GM12878 (cell line): ENCODE measurements at regions not wholly inside any gene's neighbourhood (a gene's known extent, or its start where the extent isn't known, plus 50 kb on each side); places are given as distances from the start of the nearest gene placed in this dataset.

ENCODE experiments used
- ATAC-seq: fragments of 200-7000 bp; cut with Tn5 transposase; 3 replicates; pipeline ENCODE4 v1.9.1; 2020; ENCODE audit warnings: mild to moderate bottlenecking, moderate library complexity
- BruUV-seq: library from RNA; stranded (reverse); fragments of 400-500 nt; replicated peaks from 2 replicates; lab custom pipeline; 2021; lab: Mats Ljungman, UMichigan
- CTCF ChIA-PET: fragments of 300-600 bp; sonication (Branson Sonifier 250); formaldehyde crosslinking; extraction: SDS; loops from one replicate; lab custom pipeline; 2021; ENCODE audit warnings: inconsistent platforms; lab: Yijun Ruan, JAX
- POLR2A ChIA-PET: fragments of 350-600 bp; formaldehyde crosslinking; extraction: SDS; loops from one replicate; lab custom pipeline; 2021; ENCODE audit warnings: inconsistent platforms; lab: Charles Lee
- RAD21 ChIA-PET: fragments of 300-600 bp; sonication (Branson Sonifier 250); formaldehyde crosslinking; loops from one replicate; lab custom pipeline; 2023; ENCODE audit warnings: antibody characterized with exemption; ENCODE audit not compliant: unreplicated experiment; lab: Charles Lee
- SMC1A ChIA-PET: fragments of 300-600 bp; sonication (Branson Sonifier 250); formaldehyde crosslinking; loops from one replicate; lab custom pipeline; 2023; ENCODE audit not compliant: unreplicated experiment, uncharacterized antibody; lab: Charles Lee
- DNase-seq: peaks from one replicate; pipeline ENCODE4 v3.0.0-alpha.2; 2011; ENCODE audit warnings: low read depth, low spot score
- FAIRE-seq: peaks from 3 replicates; lab custom pipeline; 2011; peaks lifted over from hg19 to GRCh38; lab: Jason Lieb, UNC
- H2AFZ ChIP-seq: 2 replicates; pipeline ENCODE4 v1.6.0; 2011; ENCODE audit warnings: low read depth, low read length, control low read depth; ENCODE audit not compliant: control insufficient read depth
- H3K27ac ChIP-seq: 2 replicates; pipeline ENCODE4 v1.5.1; 2011; ENCODE audit warnings: control low read depth; ENCODE audit not compliant: control insufficient read depth, insufficient read depth
- H3K27me3 ChIP-seq, 2 experiments: replicated peaks in 1 of 2; 2 replicates each; pipeline versions ENCODE4 v1.6.0 to v1.6.1; 2011; ENCODE audit warnings: low read length in 1 of 2; ENCODE audit not compliant: control insufficient read depth in 2 of 2, insufficient read depth in 2 of 2
- H3K36me3 ChIP-seq, 2 experiments: 2 replicates each; pipeline ENCODE4 v1.5.1; 2011; ENCODE audit warnings: low read length in 1 of 2; ENCODE audit not compliant: control insufficient read depth in 2 of 2, insufficient read depth in 2 of 2
- H3K4me1 ChIP-seq: 2 replicates; pipeline ENCODE4 v1.6.1; 2011; ENCODE audit warnings: mild to moderate bottlenecking, low read length, moderate library complexity, mixed read lengths; ENCODE audit not compliant: control insufficient read depth, insufficient read depth
- H3K4me2 ChIP-seq: 2 replicates; pipeline ENCODE4 v1.6.0; 2011; ENCODE audit warnings: control low read depth; ENCODE audit not compliant: control insufficient read depth, insufficient read depth
- H3K4me3 ChIP-seq: fragments of 200-600 bp; sonication (generic); 2 replicates; pipeline ENCODE4 v1.5.1; 2016
- H3K79me2 ChIP-seq: 2 replicates; pipeline ENCODE4 v1.6.0; 2011; ENCODE audit warnings: low read length; ENCODE audit not compliant: control insufficient read depth, insufficient read depth
- H3K9ac ChIP-seq: 2 replicates; pipeline ENCODE4 v1.8.0; 2011; ENCODE audit warnings: low read length, control low read depth, mixed read lengths; ENCODE audit not compliant: control insufficient read depth, insufficient read depth
- H3K9me3 ChIP-seq: replicated peaks from 3 replicates; pipeline ENCODE4 v1.5.1; 2011; ENCODE audit warnings: mild to moderate bottlenecking, low read length; ENCODE audit not compliant: control insufficient read depth, insufficient read depth
- H4K20me1 ChIP-seq: 2 replicates; pipeline ENCODE4 v1.6.0; 2011; ENCODE audit not compliant: control insufficient read depth, insufficient read depth
- BRCA1 ChIP-seq: IDR thresholded peaks from 2 replicates; pipeline ENCODE4 v1.6.1; 2011; ENCODE audit warnings: low read depth, low read length, improper control_type of control experiment
- CEBPZ ChIP-seq: fragments of 150-350 bp; IDR thresholded peaks from 2 replicates; pipeline ENCODE4 v1.6.1; 2016; ENCODE audit warnings: low read depth, low read length
- CHD1 ChIP-seq: IDR thresholded peaks from 2 replicates; pipeline ENCODE4 v1.6.1; 2012; ENCODE audit warnings: low read depth, low read length, improper control_type of control experiment
- EED ChIP-seq: sonication (generic); IDR thresholded peaks from 2 replicates; pipeline ENCODE4 v1.6.1; 2016; ENCODE audit warnings: antibody characterized with exemption, low read depth
- FOXK2 ChIP-seq: fragments of 450-650 bp; IDR thresholded peaks from 2 replicates; pipeline ENCODE4 v1.6.1; 2017; ENCODE audit warnings: mild to moderate bottlenecking, moderate library complexity
- GATAD2B ChIP-seq: fragments of 450-650 bp; conservative IDR thresholded peaks from 2 replicates; pipeline ENCODE4 v1.6.1; 2017; ENCODE audit warnings: low read depth, mild to moderate bottlenecking, moderate library complexity
- IRF4 ChIP-seq: IDR thresholded peaks from 2 replicates; pipeline ENCODE4 v1.6.1; 2011; ENCODE audit warnings: low read depth, low read length
- MEF2A ChIP-seq: IDR thresholded peaks from 2 replicates; pipeline ENCODE4 v1.6.1; 2011; ENCODE audit warnings: low read depth, mild to moderate bottlenecking, low read length, moderate library complexity; ENCODE audit not compliant: insufficient read depth
- PAX5 ChIP-seq: IDR thresholded peaks from 2 replicates; pipeline ENCODE4 v1.6.1; 2011; ENCODE audit warnings: low read depth, low read length, borderline replicate concordance
- POLR2AphosphoS2 ChIP-seq: IDR thresholded peaks from 2 replicates; pipeline ENCODE4 v1.6.1; 2011; ENCODE audit warnings: low read depth, mild to moderate bottlenecking, low read length, improper control_type of control experiment, moderate library complexity
- RAD51 ChIP-seq: fragments of 450-650 bp; IDR thresholded peaks from 2 replicates; pipeline ENCODE4 v1.6.1; 2016; ENCODE audit warnings: moderate library complexity, mild to moderate bottlenecking, inconsistent platforms
- STAT3 ChIP-seq: IDR thresholded peaks from 2 replicates; pipeline ENCODE4 v1.6.1; 2011; ENCODE audit warnings: low read depth, low read length, improper control_type of control experiment
- YBX1 ChIP-seq: fragments of 450-650 bp; IDR thresholded peaks from 2 replicates; pipeline ENCODE4 v1.6.1; 2016; ENCODE audit warnings: antibody characterized with exemption
- ZBTB33 ChIP-seq: fragments of 450-650 bp; IDR thresholded peaks from 2 replicates; pipeline ENCODE4 v1.6.1; 2017; ENCODE audit warnings: mild to moderate bottlenecking
- whole genome bisulfite sequencing: methylation state at CpG from one replicate; pipeline ENCODE4 v1.1.6; 2016; ENCODE audit warnings: low lambda C conversion rate; ENCODE audit not compliant: insufficient replicate concordance, insufficient coverage; ENCODE audit errors: missing lambda C conversion rate; 5-methylcytosine and 5-hydroxymethylcytosine counted together
- in situ Hi-C: fragments of 300-500 bp; cut with MboI; formaldehyde crosslinking; loops from 9 replicates; pipeline ENCODE4 v1.14.3; 2018; ENCODE audit warnings: mixed read lengths
- intact Hi-C: fragments of 100-400 bp; cut with micrococcal nuclease; formaldehyde crosslinking; loops from one replicate; pipeline ENCODE4 v1.14.2; 2022; ENCODE audit not compliant: unreplicated experiment

GRCh38 chr5:111840036-111840674 is 83.2 kb upstream of the NREP start:
- in situ Hi-C loops, result no loop called here
- no peak overlapping the region for H3K4me2 ChIP-seq
- RAD21 ChIA-PET, result interaction anchor here (0.9 kb wide), 2 partner anchors 86 to 269 kb away, joined by 3 to 4 read pairs; no protein-coding TSS in a partner anchor
- H3K36me3 ChIP-seq, result no peaks in the 10 kb centered on the region
- BruUV-seq, result no TSS peak
- no peak for TF ChIP-seq IRF4
- TF ChIP-seq YBX1, result no peak
- TF ChIP-seq GATAD2B, result no peak
- no peak for TF ChIP-seq POLR2AphosphoS2
- intact Hi-C loops, result no loop called here
- H3K4me3 ChIP-seq, result no peak overlapping the region
- POLR2A ChIA-PET, result no interaction called here
- H2AFZ ChIP-seq, result no peak overlapping the region
- no peaks in the 10 kb centered on the region for H3K79me2 ChIP-seq
- no peaks in the 10 kb centered on the region for H3K27me3 ChIP-seq
- CTCF ChIA-PET, result interaction anchor here (0.7 to 1.3 kb wide), 2 partner anchors 11 to 654 kb away, joined by 3 to 5 read pairs; no protein-coding TSS in a partner anchor
- H3K27ac ChIP-seq, result no peak overlapping the region
- DNase-seq, result no peak
- H4K20me1 ChIP-seq, result no peaks in the 10 kb centered on the region
- H3K9me3 ChIP-seq, result no peaks in the 10 kb centered on the region; the same call in 2 of the 3 replicates
- ATAC-seq, result no peak
- SMC1A ChIA-PET, result interaction anchor here (0.5 to 1.4 kb wide), 6 partner anchors 13 to 399 kb away, joined by 3 read pairs; no protein-coding TSS in a partner anchor
- WGBS, result 63% methylated on average over 6 of the region's 6 CpGs
- no peak for FAIRE-seq
- H3K4me1 ChIP-seq, result no peaks in the 10 kb centered on the region
- no peak overlapping the region for H3K9ac ChIP-seq

- H2AFZ ChIP-seq, result no peak overlapping the region
- ChIA-PET RAD21 (no interaction called here), SMC1A (interaction anchor here (0.5 to 1.0 kb wide), 2 partner anchors 288 to 400 kb away, joined by 3 read pairs; no protein-coding TSS in a partner anchor), POLR2A (no interaction called here), CTCF (no interaction called here)
- WGBS, result 32% methylated on average over 3 of the region's 3 CpGs
- FAIRE-seq (no peak), DNase-seq (no peak), ATAC-seq (no peak)
- no peak overlapping the region for H3K9ac ChIP-seq
- H3K4me1 ChIP-seq, result no peaks in the 10 kb centered on the region
- H3K27ac ChIP-seq, result no peak overlapping the region
- H4K20me1 ChIP-seq, result no peaks in the 10 kb centered on the region
- no peaks in the 10 kb centered on the region for H3K36me3 ChIP-seq
- no peaks in the 10 kb centered on the region for H3K27me3 ChIP-seq
- no peaks in the 10 kb centered on the region for H3K79me2 ChIP-seq
- no peak overlapping the region for H3K4me3 ChIP-seq
- intact Hi-C loops, result loop anchor here (10.0 kb wide), 1 partner anchor 285 kb away; no protein-coding TSS in a partner anchor
- BruUV-seq, result no TSS peak
- H3K9me3 ChIP-seq, result no peaks in the 10 kb centered on the region; the same call in 2 of the 3 replicates
- in situ Hi-C loops, result no loop called here
- H3K4me2 ChIP-seq, result no peak overlapping the region
- TF ChIP-seq PAX5 (no peak), BRCA1 (no peak), CHD1 (no peak), RAD51 (no peak), MEF2A (no peak), FOXK2 (no peak), STAT3 (no peak), EED (no peak), ZBTB33 (no peak), CEBPZ (no peak)
Observed at GRCh38 chr5:111839438-111839837, 82.4 kb upstream of the NREP start.
